GM21447 (cell line): ENCODE measurements at regions not wholly inside any gene's neighbourhood (a gene's known extent, or its start where the extent isn't known, plus 50 kb on each side); places are given as distances from the start of the nearest gene placed in this dataset.

ENCODE experiments used
- ATAC-seq: cut with Tn5 transposase; IDR thresholded peaks from one replicate; pipeline ENCODE4 v1.9.1; 2021; ENCODE audit not compliant: unreplicated experiment

DNA sequence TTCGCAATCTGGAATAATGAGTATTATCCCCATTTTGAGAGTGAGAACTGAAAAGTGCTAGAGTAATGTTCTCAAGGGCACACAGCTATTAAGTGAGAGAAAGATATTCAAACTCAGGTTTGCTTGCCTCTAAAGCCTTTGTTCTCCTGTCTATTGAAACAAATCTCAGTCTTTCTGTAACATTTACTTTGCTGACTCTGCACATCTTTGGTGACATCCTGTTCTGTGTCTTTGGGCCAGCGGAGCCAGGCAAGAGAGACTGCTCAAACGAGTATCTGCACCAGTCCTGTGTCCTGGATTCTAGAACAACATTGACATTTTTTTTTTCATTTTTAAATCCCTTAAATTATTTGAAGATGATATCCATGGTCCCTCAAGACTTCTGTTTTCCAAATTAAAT lies 1539.2 kb upstream of the PIK3C3 start:
- ATAC-seq, result no peak

- ATAC-seq, result no peak
Observed at GRCh38 chr18:40415176-40415791, 1539.8 kb upstream of the PIK3C3 start.

- ATAC-seq, result no peak
Observed at GRCh38 chr18:40414155-40414754, 1540.8 kb upstream of the PIK3C3 start.

DNA sequence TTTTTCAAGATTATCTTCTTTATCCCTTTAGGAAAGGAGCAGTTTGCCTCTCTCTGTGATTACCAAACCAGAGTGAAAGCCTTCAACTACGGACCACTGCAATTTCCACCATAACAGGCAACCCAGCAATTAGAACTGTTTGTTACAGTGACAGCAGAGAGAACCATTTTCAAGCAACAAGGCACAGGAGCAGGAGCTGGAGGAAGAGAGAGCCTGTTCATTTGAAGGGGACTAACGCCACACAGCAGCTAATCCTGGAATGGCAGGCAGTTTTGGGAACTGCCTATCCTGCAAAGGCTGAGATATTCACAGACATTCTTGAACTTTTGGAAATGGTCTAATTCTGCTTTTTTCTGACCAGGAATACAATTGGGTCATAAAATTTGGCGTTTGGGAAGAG lies 1541.9 kb upstream of the PIK3C3 start:
- ATAC-seq, result no peak

DNA sequence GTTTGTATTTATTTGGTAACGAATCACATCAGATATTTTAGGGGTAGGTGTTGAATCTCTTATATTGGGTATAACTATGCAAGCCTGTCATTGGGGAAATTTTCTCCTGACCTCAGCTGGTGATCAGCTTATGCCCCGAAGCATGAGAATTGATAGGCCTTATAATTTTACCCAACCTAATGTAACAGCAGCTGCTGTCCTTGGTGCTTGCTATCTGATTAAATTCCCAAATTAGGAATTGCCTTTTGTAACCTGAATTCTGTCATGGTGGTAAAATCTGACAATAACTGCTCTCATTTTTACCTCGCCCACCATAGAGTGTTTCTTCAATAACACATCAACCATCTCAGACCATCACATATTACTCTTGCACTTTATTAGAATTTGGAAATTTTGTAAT lies 1542.6 kb upstream of the PIK3C3 start:
- no peak for ATAC-seq

- ATAC-seq, result no peak
Observed at GRCh38 chr18:40407909-40408308, 1547.1 kb upstream of the PIK3C3 start.

DNA sequence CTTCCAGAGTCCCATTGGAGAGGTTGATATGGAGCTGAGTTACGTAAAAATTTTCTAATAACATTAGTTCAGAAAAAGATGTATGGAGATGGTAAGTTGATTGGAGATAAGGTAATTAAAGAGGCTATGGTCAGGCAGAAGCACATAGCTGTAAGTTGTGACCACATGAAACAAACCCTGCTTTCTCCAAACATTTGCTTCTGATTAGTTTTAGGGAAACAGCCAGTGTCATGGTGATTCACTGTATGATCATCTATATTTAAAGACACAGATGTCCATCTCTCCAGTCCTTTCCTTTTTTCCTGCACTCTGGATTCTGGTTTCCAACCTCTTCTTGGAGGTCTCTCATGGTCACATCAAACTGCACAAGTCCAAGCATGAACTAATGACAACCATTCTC lies 1550.8 kb upstream of the PIK3C3 start:
- ATAC-seq, result no peak

DNA sequence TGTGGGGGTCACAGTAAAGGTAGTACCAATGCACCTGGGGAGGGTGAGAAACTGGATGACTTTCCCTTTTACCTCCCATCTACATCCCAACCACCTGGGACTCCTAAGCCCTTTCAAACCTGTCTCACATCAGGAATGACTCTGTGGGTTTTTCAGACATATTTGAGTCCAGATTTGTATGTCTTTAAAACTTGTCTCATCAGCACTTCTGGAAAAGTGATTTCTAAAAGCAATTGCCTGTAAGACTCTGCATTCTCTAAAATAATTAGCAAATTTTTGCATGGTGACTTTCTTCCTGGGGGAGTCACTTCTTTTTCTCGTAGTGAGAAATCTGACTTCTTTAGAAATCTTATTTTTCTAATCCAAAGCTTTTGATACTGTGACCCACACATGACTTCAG lies 1553.0 kb upstream of the PIK3C3 start:
- ATAC-seq, result no peak

DNA sequence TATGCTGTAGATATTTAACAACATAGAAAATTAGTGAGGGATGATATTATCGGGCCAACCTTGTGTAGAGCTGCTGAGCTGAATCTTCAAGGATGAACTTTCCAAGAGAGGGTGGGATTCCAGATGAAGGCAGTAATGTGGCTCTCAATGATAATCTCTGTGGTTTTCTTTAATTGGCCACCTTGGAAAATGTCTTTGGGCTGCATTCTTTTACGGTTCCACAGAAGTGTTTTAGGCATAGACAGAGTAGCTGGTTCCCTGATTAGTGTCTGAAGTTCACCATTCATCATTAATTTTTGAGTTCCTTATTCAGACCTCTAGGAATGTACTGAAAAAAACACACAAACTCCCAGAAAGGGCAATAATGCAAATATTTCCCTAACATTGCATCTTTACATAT lies 1566.9 kb upstream of the PIK3C3 start:
- no peak for ATAC-seq

DNA sequence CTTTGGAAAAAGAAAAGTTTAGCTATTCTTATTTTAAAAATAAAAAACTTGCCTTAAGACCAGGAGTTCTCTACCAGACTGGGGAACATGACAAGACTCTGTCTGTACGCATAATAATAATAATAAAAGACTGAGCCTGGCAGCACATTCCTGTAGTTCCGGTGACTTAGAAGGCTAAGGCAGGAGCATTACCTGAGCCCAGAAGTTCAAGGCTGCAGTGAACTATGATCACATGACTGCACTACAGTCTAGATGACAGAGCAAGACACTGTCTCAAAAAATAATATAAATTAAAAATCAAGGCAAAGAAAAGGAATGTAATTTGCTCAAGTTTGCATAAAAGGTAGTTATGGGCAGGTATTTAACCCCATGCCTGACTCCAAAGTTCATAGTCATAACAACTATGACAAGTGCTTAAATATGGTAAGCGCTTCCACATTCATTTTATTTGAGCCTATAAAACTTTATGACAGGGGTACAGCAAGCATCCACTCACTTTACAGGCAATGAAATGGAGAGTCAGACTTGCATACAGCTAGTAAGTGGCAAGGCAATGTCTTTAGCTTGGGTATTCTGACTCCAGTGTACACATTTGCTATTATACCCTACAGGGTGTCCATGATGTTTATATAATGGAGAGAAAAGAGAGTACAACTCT lies 1567.8 kb upstream of the PIK3C3 start:
- ATAC-seq, result no peak

- ATAC-seq, result no peak
Observed at GRCh38 chr18:40382197-40382596, 1572.8 kb upstream of the PIK3C3 start.

GRCh38 chr18:40380686-40381439 lies 1574.2 kb upstream of the PIK3C3 start:
- no peak for ATAC-seq

GRCh38 chr18:40375837-40376236 lies 1579.2 kb upstream of the PIK3C3 start:
- ATAC-seq, result no peak

GRCh38 chr18:40371673-40372072 lies 1583.4 kb upstream of the PIK3C3 start:
- ATAC-seq, result no peak

- no peak for ATAC-seq
Observed at GRCh38 chr18:40367576-40367975, 1587.5 kb upstream of the PIK3C3 start.

- ATAC-seq, result no peak
Observed at GRCh38 chr18:40366521-40366920, 1588.5 kb upstream of the PIK3C3 start.

- no peak for ATAC-seq
Observed at GRCh38 chr18:40365526-40365925, 1589.5 kb upstream of the PIK3C3 start.

DNA sequence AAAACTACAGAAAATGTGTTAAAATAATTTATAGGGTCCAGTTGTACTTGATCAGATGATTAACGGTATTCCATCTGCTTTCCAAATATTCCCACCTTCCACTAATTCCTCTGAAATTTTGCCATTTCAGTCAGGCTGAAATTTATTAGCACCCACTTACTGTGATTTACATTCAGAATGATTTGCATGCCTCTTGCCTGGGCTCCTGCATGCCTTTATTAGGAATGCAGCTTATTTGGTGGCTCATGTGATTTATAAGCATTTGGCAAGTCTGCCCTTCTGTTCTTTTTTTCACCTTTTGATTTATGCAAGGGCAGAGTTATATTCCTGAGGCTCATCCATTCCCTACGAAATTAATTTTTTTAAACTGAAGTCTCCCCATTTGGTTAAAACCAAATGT lies 1594.5 kb upstream of the PIK3C3 start:
- no peak for ATAC-seq

DNA sequence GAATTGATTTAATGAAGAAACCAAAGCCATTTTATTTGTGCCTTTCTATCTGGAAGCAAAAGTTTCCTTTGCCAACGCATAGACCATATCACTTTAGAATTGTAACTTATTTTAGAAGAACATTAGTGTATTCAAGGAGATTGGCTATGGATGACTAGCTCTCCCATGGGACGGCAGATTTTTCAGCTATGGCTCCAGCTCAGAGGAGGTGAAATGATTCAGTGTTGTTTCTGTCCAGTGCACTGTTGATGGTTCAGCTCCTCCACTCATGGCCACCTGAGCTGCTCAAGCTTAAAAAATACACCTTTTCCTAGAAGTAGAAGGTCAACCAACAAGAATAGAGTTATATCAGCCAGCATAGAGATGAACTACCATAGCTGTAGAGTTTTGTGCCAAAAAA lies 1597.5 kb upstream of the PIK3C3 start:
- no peak for ATAC-seq

- no peak for ATAC-seq
Observed at GRCh38 chr18:40356168-40356567, 1598.9 kb upstream of the PIK3C3 start.

DNA sequence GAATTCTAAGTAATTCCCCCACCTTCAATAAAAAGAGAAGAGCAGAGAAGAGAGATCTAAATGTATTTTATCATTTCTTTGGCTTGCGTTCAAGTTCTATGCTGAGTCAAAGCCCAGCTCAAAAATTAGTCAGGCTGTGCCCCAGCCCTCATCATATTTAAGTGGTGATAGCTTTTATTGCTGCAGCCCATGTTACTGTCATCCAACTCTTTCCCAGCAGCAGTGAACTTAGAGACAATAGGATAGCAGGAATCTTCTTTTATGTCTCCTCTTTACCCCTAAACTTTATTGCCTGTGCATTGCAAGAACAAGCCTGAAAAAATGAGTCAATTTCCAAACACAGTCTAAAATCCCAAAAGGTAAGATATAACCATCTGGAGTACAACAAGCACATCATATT lies 1599.3 kb upstream of the PIK3C3 start:
- ATAC-seq, result no peak

DNA sequence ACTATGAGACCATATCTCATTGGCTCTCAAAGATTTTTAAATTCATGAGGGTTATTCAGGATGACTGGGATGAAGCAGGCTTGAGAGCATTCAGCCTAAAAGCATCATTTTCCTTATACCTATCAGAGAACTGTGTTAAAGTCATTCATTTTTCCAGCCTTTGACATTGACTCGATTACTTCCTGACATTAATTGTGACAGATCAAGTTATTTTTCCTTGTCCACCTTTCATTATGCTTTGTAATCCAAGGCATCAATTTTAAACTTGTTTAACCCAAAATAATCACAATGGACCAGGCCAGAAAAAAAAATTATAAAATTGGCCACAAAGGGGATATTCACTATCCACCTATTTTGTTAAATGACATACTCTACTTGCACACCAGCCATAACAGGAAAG lies 1606.8 kb upstream of the PIK3C3 start:
- ATAC-seq, result no peak
